ENCODE measurements at regions not wholly inside any gene's neighbourhood (a gene's known extent, or its start where the extent isn't known, plus 50 kb on each side); places are given as distances from the start of the nearest gene placed in this dataset.
"Not testable (repeated sequence)": the region's sequence is repeated elsewhere in the genome, so short reads cannot be mapped to it uniquely, and the experiment has no call there.

- Histone ChIP-seq H3K4me1 (no peaks in the 10 kb centered on the region), H3K27ac (no peak overlapping the region), H3K36me3 (no peaks in the 10 kb centered on the region), H3K27me3 (no peaks in the 10 kb centered on the region), H3K4me3 (no peak overlapping the region), H3K9me3 (no peaks in the 10 kb centered on the region)
- TF ChIP-seq EP300 (IDR thresholded peaks at IDR 0.05) = no peak
- no peak for TF ChIP-seq POLR2A (IDR thresholded peaks at IDR 0.05)
- TF ChIP-seq CTCF (IDR thresholded peaks at IDR 0.05) = no peak
- no peak for TF ChIP-seq POLR2AphosphoS5 (IDR thresholded peaks at IDR 0.05)
- WGBS = 79% methylated on average over 2 of the region's 2 CpGs
- DNase-seq (ENCODE audit: low spot score in 2 of 2) = no peak
Measured at GRCh38 chr9:90169490-90169889, 473.1 kb downstream of the DIRAS2 start.

GRCh38 chr9:90173935-90174334 lies 468.7 kb downstream of the DIRAS2 start:
- not testable (repeated sequence) for H3K4me1 ChIP-seq; H3K36me3 ChIP-seq; DNase-seq (ENCODE audit: low spot score in 2 of 2); H3K27me3 ChIP-seq; H3K9me3 ChIP-seq; H3K4me3 ChIP-seq; H3K27ac ChIP-seq
- 80% methylated on average over 4 of the region's 4 CpGs for WGBS

GRCh38 chr9:90174346-90174745 lies 468.3 kb downstream of the DIRAS2 start:
- H3K36me3 ChIP-seq; DNase-seq (ENCODE audit: low spot score in 2 of 2); H3K4me3 ChIP-seq; H3K4me1 ChIP-seq; H3K27me3 ChIP-seq; H3K9me3 ChIP-seq; H3K27ac ChIP-seq: not testable (repeated sequence)
- 83% methylated on average over 10 of the region's 10 CpGs for WGBS

- WGBS = 84% methylated on average over 3 of the region's 3 CpGs
- H3K9me3 ChIP-seq = no peaks in the 10 kb centered on the region
- H3K4me1 ChIP-seq = no peaks in the 10 kb centered on the region
- H3K27ac ChIP-seq = no peak overlapping the region
- no peak for DNase-seq (ENCODE audit: low spot score in 2 of 2)
- no peaks in the 10 kb centered on the region for H3K36me3 ChIP-seq
- no peak overlapping the region for H3K4me3 ChIP-seq
- H3K27me3 ChIP-seq = no peaks in the 10 kb centered on the region
- TF ChIP-seq CTCF (IDR thresholded peaks at IDR 0.05) (no peak), EP300 (IDR thresholded peaks at IDR 0.05) (no peak), POLR2A (IDR thresholded peaks at IDR 0.05) (no peak), POLR2AphosphoS5 (IDR thresholded peaks at IDR 0.05) (no peak)
Measured at GRCh38 chr9:90175257-90175656, 467.4 kb downstream of the DIRAS2 start.

- no peak overlapping the region for H3K4me3 ChIP-seq
- 89% methylated on average over 4 of the region's 4 CpGs for WGBS
- no peaks in the 10 kb centered on the region for H3K4me1 ChIP-seq
- H3K36me3 ChIP-seq = no peaks in the 10 kb centered on the region
- H3K9me3 ChIP-seq = no peaks in the 10 kb centered on the region
- no peaks in the 10 kb centered on the region for H3K27me3 ChIP-seq
- H3K27ac ChIP-seq = no peak overlapping the region
- no peak for DNase-seq (ENCODE audit: low spot score in 2 of 2)
- TF ChIP-seq CTCF (IDR thresholded peaks at IDR 0.05) (no peak), POLR2A (IDR thresholded peaks at IDR 0.05) (no peak), EP300 (IDR thresholded peaks at IDR 0.05) (no peak), POLR2AphosphoS5 (IDR thresholded peaks at IDR 0.05) (no peak)
Measured at GRCh38 chr9:90175865-90176264, 466.8 kb downstream of the DIRAS2 start.

GRCh38 chr9:90176901-90177300 lies 465.7 kb downstream of the DIRAS2 start:
- TF ChIP-seq POLR2AphosphoS5 (IDR thresholded peaks at IDR 0.05) = no peak
- TF ChIP-seq EP300 (IDR thresholded peaks at IDR 0.05) = no peak
- no peak for TF ChIP-seq CTCF (IDR thresholded peaks at IDR 0.05)
- TF ChIP-seq POLR2A (IDR thresholded peaks at IDR 0.05) = no peak
- WGBS = 83% methylated on average over 2 of the region's 2 CpGs
- H3K27ac ChIP-seq = no peak overlapping the region
- no peak overlapping the region for H3K4me3 ChIP-seq
- no peaks in the 10 kb centered on the region for H3K4me1 ChIP-seq
- no peak for DNase-seq (ENCODE audit: low spot score in 2 of 2)
- H3K36me3 ChIP-seq = no peaks in the 10 kb centered on the region
- no peaks in the 10 kb centered on the region for H3K9me3 ChIP-seq
- peaks cover 4% of the 10 kb centered on the region for H3K27me3 ChIP-seq

All from suprapubic skin (tissue), 4 donors.